GM19463 (cell line): ENCODE measurements at regions not wholly inside any gene's neighbourhood (a gene's known extent, or its start where the extent isn't known, plus 50 kb on each side); places are given as distances from the start of the nearest gene placed in this dataset.

Experiments used
- ATAC-seq: cut with Tn5 transposase; IDR thresholded peaks from one replicate; pipeline ENCODE4 v1.9.1; 2021; ENCODE audit warnings: mild to moderate bottlenecking, moderate library complexity; ENCODE audit not compliant: unreplicated experiment

DNA sequence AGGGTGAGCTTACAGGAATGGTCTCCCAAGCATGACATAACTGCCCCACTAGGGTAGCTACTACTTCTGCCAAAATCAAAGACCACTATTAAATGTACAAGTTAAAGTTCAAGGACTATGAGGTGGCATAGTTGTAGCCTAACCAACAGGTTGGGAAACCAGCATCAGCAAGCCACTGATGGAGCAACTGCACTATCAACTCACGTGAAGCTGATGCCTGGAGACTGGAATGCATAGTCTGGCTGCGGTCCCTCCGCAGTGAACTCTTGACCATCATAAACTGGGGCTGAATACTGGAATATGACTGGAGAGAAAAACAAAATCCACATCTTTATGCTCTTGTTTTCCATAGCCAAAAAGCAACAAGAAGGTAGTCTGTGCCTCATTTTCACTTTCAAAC lies 541.4 kb downstream of the DNAJB9 start:
- ATAC-seq: no peak

DNA sequence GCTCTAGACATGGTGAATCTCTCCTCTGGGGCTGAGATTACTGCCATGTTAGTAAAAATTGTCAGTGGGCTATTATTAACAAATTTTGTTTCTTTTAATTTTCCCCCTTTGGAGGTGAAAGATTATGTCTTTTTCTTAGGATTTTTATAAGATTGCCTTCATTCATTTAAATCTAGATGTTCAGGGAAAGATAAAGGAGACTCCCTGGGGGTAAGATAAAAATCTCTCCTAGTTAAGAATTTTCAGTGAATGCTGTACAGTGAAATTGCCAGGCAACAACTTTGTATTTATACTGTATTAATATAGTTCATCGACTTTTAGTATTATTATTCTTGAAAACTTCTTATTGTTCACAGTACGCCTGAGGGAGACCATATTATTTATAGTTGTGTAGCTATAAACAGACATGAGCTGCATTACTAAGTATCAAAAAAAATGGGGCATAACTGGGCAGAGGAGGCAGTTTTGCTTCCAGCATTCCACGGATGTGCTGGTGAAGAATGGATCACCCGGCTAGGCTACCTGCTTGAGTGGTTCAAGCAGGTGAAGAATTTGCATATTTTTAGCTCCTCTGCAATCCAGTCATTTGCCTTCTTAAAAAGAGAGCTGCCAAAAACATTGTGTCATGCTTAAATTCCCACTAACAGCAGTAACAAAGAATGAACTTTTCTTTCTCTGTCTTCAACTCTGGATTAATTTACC lies 552.1 kb downstream of the DNAJB9 start:
- ATAC-seq: no peak

DNA sequence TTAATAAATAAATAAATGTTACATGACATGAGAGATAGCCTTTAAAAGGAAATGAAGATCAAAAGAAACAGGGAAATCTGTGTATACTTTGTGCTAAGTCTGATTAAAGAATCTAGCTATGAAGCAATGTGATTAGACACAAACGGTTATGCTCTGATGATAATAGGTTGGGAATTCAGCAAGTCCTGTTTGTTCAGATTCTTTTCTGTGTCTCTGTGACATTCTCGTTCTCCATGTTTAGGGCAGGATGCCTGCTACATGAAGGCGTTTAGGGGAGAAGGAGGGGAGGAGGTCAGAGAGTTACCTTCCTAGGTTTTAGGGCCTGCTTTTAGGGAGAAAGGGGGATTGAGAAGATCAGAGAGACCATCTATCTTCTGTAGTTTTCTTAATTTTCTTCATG lies 555.3 kb downstream of the DNAJB9 start:
- no peak for ATAC-seq

DNA sequence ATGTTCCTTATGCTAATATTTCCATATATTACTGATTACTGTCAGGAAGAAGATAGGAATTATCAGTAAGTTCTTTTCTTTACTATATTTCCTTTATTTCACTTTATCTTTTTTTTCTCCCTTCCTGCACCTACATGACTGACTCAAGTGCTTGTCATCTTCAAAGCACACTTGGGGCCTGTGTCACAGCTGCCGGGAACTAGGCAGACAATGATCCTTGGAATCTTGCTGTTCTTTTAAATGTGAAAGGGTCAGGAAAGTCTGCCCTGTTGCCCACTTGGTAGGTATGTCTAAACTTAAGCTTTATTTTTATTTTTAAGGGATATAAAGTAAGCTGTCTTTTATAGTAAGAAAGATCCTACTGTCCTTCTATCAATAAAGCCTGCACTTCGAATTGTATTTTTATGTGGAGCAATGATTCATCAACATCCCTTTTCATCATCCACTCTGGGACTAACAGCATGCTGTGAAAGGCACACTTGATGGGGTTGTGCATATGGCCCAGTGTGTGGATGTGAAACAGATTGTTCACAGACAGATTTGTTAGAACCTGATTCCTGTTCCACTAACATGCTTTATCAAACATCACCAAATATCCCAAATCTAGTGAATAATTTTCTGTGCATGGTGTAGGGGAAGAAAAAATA lies 556.9 kb downstream of the DNAJB9 start:
- no peak for ATAC-seq

DNA sequence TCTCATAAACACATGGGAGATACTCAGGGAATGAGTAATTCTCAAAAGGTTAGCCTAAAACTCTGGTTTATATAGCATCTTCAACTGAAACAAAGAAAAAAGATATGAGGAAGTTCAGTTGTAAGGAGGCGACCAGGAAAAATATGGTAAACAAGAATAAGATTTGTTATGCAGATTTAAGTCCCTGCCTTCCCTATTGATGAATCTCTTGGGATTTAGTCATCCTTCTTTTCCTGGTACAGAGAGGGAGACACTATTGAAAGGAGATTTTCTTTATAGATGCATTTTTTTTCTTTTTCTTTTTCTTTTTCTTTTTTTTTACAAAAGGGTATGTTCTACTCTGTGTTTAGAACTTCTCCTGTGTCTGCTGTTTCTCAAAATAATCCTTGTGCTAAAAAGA lies 557.5 kb downstream of the DNAJB9 start:
- ATAC-seq: no peak

DNA sequence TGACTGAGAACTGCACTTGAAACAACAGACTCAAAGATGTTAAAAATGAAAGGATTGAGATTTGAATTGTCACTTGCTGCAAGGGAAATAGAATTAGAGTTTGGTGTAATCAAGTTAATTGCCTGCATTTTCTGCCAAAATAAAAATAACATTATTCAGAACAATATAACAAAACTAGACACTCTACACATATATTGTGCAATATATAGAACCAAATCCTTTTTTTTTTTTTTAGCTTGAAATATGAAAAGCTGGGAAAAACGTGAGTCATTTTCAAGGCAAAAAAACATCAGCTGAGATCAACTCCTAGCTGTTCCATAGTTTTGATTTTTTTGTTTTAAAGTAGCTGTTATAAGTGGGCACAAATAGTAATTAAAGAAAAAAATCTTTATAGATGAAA lies 561.5 kb downstream of the DNAJB9 start:
- ATAC-seq: no peak

DNA sequence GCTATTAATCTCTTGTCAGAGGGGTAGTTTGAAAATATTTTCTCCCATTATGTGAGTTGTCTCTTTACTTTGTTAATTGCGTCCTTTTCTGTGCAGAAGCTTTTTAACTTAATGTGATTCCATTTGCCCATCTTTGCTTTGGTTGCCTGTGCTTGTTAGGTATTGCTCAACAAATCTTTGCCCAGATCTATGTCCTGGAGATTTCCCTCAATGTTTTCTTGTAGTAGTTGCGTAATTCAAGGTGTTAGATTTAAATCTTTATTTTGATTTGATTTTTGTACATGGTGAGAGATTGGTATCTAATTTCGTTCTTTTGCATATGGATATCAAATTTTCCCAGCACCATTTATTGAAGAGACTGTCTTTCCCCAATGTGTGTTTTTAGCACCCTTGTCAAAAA lies 567.2 kb downstream of the DNAJB9 start:
- ATAC-seq: no peak

DNA sequence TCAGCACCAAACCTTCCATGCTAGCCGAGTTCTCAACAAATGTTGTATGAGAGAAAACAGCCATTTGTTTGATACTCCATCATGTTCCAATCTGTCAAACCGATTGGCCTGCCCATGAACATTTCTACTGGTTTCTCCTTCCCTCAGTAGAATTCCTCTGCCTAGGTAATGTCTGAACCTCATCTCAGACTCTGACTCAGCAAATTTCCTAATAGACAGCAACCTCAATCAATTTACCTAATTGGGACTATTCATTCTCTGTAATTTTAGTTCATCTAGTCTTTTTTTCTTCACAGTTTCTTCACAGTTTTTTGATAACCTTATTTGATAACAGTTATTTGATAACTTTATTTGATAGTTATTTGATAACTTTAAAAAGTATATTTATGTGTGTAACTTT lies 585.1 kb downstream of the DNAJB9 start:
- ATAC-seq: no peak

DNA sequence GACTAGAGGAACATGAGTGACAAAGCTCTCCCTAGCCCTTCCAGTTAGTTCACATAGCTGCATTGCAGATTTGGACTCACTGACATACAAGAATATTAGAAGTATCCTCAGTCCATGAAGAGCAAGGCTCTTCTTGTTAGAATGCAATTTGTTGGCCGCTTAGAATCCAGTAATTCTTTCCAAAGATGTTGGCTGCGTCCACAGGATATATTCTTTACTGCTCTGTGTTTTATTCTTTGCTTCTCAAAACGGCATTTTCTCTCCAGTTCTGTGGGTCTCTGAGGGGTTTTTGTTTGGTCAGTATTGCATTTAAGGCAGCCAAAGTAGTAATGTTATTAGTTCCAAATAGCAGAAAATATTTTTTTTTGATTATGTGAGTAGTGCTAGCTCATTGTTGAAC lies 588.6 kb downstream of the DNAJB9 start:
- ATAC-seq: no peak

DNA sequence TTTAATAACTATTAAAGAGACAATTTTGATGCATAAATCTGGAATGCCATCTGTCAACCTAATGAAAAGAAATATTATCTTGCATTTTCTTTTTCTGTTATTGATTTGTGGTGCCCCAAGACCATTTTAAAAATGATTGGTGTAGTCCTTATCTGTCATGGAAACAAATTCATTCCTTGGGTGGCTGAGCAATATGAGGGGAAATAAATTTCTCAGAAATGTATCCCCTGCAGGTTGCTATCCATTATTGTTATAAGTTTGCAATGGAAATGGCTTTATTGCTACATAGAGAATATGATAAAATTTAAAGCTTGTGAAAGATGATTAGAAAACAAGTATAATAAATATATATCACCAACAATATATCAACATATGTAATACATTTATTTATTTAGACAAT lies 607.0 kb downstream of the DNAJB9 start:
- ATAC-seq: no peak

DNA sequence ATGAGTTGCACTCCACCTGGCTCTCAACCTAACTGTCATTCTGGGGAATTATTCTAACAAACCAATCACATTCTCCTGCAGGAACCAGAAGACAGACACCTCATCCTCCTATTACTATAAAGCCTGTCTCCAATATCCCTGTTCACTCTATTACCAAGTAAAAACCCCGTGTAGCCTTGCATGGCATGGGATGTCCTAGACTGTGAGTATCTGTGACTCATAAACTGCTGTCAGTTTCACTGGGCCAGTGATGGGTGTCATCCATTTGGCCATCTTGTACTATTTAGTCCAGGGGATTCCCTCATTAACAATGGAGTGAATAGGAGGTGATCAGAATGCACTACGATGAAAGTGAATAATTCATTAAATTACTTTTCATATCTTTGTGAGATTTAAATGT lies 608.7 kb downstream of the DNAJB9 start:
- no peak for ATAC-seq

DNA sequence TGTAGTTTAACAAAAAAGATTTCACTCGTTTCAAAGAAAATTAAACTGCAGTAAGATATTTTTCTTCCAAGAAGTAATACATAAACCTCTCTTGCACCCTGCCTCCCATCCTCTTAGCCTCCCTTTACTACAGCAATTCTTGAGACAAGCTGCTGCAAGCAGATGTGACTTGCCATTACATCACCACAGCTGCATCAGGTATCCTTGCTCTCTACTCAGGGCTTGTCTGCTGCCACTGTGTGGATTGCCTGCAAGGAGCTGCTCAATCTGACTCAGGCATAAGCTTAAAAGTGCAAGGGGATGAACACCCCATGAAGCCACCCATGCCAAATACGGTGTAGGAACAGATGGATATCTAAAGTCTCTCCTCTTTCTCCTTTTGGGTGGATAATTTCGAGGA lies 609.9 kb downstream of the DNAJB9 start:
- no peak for ATAC-seq

DNA sequence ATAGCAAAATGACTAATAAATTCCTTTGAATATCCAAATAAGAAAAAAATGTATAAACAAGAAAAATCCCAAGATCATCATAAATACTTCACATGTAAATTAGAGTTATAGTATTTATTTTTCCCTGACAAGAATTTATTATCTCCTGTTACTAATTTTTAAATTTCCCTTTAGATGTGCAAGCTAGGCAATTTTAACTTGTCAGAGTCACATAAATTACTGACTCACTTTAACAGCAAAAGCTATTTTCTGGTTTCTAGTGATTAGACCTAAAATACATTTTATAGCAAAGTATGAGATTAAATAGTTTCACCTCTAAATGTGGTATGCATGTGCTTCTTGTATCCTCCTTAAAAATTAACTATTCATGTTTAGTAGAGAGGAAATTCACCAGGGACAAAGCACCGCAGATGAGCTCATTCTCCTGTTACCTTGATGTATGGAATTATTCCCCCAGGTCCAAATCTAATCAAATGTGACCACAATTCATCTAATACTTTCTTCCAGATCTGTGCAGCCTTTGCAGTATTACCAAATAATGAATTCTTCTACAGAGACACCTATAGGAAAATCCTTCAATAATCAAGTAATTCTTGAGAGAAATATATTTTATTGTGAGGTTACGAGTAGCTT lies 621.2 kb downstream of the DNAJB9 start:
- ATAC-seq: no peak

DNA sequence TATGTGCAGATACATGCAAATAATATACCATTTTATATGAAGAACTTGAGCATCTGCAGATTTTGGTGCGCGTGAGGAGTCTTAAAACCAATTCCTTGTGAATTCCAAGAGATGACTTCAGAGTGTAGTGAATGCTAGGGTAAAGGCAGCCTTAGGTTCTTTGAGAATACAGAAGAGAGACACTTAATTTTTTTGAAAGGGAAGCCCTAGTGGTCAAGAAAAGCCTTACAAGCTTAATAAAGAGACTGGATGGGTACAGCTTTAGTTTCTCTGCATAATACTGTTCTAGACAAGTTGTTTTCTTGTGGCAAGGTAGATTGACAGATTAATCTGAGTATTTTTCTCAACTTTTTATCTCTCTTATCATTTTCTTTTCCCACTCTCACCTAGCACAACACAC lies 636.5 kb downstream of the DNAJB9 start:
- ATAC-seq: no peak

DNA sequence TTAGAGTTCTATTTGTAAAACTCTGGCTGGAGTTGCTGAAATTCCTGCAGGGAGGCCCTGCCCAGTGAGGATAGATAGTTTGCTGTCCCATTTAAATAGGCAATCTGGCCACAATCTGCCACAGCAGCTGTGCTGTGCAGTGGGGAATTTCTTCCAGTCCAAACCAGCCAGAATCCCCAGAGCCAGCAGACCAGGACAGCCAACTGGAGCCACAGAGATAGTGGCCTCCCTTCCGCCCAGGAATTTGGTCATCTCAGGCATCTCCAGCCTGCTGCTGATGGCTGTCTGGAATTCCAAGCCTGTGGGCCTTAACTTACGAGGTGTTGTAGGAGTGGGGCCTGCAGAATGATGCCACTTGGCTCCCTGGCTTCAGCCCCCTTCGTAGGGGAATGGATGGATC lies 643.4 kb downstream of the DNAJB9 start:
- ATAC-seq: no peak

DNA sequence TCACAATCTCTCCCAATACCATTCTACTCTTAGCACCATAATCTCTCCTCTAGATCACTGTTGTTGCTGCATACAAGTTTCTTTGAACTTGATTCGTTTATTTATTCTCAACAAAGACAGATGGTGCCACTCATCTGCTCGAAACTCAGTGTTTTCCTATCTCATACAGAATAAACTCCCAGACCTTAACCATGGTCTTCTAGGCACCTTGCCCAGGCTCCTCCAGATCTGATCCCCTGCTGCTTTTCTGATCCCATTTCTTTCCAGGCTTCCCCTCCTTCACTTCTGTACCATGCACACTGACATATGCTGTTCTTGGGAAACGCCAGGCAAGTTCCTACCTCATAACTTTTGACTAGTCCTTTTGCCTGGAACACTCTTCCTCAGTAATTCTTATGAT lies 645.7 kb downstream of the DNAJB9 start:
- no peak for ATAC-seq

DNA sequence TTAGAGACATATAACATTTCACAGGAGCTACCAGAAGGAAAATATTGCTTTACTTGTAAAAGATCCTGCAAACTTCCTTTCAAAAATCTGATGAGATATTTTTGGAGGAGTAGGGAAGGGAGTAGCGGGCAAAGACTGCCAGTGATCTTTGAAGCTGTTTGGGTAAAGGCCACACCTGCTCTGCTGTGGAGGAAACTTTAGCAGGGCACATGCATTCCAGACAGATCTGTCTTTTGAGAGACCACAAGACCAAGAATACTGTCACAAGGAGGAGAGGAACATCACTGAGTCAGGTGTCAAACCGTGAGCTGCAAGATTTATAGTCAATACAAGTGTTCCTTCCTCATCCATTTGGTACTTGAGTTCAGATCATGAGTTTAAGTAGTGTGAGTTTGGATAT lies 654.4 kb downstream of the DNAJB9 start:
- no peak for ATAC-seq

DNA sequence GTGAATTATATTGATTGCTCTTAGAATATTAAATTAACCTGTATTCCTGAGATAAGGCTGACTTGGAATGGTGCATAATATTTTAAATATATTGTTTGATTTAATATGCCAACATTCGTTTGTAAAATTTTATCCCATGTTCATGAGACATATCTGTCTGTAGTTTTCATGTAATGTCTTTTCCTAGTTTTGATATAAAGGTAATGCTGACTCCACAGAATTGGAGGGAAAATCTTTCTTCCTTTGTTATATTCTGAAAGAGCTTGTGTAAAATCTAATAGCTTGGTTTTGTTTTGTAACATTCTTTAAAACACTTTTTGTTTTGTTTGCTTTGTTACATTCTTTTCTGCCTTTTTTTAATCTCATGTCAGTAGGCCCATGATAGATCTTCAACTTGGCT lies 657.0 kb downstream of the DNAJB9 start:
- no peak for ATAC-seq

DNA sequence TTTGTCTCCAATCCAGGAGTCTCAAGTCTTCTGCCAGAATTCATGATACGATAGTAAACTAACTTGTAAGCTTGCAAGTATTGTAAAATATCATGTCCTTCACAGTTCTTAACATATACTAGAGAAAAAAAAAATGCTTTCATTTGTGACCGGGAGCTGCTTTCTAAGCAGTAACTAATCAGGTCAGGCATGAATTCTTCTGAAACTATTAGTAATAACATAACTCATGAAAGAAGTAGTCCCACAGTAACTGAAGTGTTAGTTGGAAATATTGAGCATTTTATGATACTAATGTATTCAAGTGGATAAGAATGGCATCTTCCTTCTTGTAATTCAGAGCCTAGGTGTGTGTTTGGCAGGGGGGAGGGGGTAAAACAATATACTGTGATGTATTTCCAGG lies 665.6 kb downstream of the DNAJB9 start:
- no peak for ATAC-seq

DNA sequence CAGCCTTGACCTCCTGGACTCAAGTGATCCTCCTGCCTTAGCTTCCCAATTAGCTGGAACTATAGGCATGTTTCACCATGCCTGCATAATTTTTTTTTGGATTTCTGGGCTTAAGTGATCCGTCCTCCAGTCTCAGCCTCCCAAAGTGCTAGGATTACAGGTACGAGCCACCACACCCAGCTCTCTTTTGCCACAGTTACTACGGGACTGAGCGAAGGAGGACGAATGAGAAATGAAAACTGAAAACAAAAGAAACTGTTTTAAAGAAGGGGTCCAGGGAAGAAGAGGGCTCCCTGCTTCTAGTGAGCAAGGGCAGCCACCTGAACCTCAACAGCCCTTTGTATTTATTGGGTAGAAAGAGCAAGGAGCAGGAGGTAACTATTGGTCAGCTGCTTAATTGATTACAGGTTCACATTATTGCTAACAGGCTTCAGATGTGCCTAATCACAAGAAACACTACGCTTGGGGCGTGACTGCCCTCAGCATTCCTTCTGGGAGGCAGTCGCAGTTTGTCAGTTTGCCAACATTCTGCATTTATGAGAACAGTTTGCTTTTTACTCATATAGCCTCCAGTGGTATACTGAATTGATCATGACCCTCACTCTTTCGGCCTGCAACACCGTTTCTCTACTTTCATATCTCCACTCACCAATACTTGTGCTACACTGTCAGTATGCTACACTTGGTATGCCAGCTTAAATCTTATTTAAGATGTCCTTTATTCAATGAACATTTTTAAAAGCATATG lies 676.8 kb downstream of the DNAJB9 start:
- no peak for ATAC-seq

DNA sequence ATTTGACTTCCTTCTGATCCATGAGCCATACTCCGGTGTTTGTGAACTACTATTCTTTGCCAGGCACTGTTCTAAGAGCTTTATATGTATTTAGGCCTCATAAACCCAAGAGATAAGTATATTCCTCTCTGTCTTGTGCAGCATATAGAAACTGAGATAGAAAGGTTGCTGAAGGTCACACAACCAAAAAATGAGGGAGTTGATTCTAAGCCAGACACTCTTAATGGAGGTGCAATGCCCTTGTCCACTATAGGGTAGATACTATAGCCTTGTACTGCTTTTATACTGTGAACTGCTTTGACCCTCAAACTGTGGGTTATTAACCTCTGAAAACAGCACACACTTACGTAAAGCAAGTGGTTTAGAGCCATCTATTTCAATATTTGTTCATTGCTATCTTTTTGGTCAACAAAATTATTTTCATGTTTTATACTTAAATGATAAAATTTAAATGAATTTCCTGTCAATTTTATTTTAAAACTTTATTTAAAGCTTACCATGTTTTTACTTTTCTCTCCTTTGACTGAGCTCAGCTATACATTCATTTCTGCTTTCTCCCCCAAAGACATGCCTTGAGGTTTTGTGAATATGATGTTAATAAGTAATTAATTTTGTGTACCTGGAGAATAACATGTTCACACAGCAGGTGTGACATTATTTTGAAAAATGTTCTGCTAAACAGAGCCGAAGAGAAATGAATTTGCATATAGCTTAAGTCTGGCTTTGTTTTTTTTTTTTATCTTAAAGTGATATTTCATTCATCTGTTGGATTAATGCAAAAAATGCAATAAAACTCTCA lies 687.3 kb downstream of the DNAJB9 start:
- no peak for ATAC-seq
